Transverse colon (tissue), 4 donors: ENCODE measurements at regions not wholly inside any gene's neighbourhood (a gene's known extent, or its start where the extent isn't known, plus 50 kb on each side); places are given as distances from the start of the nearest gene placed in this dataset.

Experiments
- CTCF ChIP-seq, 5 experiments: fragments of 200-600 bp in 3 of 5; fragments of 450-650 bp in 2 of 5; sonication (generic) in 3 of 5; IDR thresholded peaks; 1 replicate in 2 of 5; 2 replicates in 3 of 5; pipeline ENCODE4 v1.5.1; 2016 to 2017; ENCODE audit warnings: antibody characterized with exemption in 5 of 5, inconsistent platforms in 3 of 5, mild to moderate bottlenecking in 2 of 5, moderate library complexity in 1 of 5
- EP300 ChIP-seq: sonication (generic); formaldehyde crosslinking; IDR thresholded peaks from one replicate; pipeline ENCODE4 v1.6.1; 2017; ENCODE audit warnings: antibody characterized with exemption, low read depth
- POLR2A ChIP-seq: fragments of 450-650 bp; IDR thresholded peaks from one replicate; pipeline ENCODE4 v1.6.1; 2016; ENCODE audit warnings: antibody characterized with exemption, mild to moderate bottlenecking, moderate library complexity
- POLR2AphosphoS5 ChIP-seq, 3 donors: sonication (generic); formaldehyde crosslinking; IDR thresholded peaks; one replicate each; pipeline ENCODE4 v1.6.1; 2016; ENCODE audit warnings: antibody characterized with exemption in 3 of 3

- TF ChIP-seq CTCF (IDR thresholded peaks at IDR 0.05), result no peak
- no peak for TF ChIP-seq EP300
- TF ChIP-seq POLR2AphosphoS5 (IDR thresholded peaks at IDR 0.05), result no peak
- no peak for TF ChIP-seq POLR2A
These were observed 57.0 kb upstream of the MSN start for GRCh38 chrX:65610481-65610880.
